TTC549 (cell line): ENCODE measurements at regions not wholly inside any gene's neighbourhood (a gene's known extent, or its start where the extent isn't known, plus 50 kb on each side); places are given as distances from the start of the nearest gene placed in this dataset.
"Not testable (repeated sequence)": the region's sequence is repeated elsewhere in the genome, so short reads cannot be mapped to it uniquely, and the experiment has no call there.

Experiments
- FAIRE-seq: peaks from 2 replicates; lab custom pipeline; 2012; peaks lifted over from hg19 to GRCh38; lab: Jason Lieb, UNC

DNA sequence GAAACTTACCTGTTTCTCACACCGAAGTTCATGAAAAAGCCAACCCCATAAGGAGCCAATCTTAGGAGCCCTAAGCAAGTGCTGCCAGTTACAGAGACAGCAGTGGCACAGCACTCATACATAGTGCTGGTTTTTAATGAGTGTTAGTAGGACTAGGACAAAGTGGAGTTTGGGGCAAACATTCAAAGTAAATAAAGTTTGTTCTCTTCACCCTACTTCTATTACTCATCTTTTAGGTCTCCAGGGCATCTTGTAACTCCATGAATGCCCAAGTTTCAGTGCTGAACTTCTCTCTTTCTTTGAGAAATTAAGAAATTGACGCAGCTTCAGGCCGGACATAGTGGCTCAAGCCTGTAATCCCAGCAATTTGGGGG, 584.7 kb downstream of the EBF1 start:
- FAIRE-seq, result no peak

DNA sequence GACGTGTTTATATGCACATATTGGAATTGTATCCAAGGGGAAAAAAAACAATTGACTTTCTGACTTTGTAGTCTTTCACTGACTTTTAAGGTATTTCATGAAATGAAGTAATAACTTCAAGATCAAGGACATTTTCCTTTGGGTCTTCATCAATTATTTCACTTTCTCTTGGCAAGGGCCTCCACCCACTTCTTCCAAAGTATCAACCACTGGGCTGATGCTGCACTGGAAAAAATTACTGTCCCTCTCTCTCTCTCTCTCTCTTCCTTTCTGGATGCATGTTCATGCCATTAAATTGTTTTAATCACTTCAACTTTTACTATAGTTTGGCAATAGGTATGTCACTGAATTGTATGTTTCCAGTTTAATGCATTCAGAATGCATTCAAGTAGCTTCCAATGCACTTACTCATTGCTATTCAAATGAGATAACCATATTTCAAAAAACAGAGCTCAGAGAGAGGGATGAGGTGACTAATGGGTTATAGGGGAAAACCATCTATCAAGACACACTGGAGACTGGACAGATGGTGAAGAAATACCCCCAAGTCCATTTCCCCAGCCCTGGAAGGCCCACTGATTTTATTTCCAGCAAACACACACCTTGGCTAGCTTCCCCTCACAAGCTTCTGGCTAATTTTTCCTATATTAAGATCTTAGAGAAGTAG, 585.3 kb downstream of the EBF1 start:
- no peak for FAIRE-seq

DNA sequence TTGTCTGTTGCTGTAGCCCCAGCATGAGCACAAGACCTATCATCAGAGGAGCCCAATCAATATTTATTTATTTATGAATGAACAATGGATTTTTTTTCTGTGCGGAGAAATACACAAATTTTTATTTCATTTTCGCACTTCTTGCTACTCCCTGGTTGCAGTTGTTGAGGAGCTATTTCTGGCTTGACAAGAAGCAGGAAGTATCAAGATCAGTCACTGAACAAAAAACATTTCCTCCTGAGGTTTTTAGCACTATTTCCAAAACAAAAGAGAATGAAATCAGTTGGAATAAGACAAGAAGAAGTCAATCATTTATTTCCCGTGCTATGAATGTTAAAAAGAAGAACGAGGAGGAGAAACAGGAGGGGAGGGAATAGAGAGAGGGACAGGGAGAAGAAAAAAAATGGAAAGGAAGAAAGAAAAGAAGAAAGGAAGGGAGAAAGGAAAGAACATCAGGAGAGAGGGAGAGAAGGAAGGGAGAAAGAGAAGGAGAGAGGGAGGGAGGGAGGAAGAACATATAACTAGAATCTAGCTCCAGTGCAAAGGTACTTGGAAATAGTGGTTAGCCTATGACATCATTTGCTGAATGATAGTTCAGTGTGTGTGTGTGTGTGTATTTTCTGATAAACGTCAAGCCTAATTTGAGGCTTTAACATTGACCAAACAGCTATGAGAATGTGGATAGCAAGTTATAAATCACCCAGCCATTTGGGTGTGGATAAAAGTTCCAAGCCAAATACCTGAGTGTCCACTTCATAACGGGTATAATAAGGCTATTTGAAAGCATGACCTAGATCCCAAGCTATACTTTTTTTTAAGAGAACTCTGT, 586.0 kb downstream of the EBF1 start:
- no peak for FAIRE-seq

DNA sequence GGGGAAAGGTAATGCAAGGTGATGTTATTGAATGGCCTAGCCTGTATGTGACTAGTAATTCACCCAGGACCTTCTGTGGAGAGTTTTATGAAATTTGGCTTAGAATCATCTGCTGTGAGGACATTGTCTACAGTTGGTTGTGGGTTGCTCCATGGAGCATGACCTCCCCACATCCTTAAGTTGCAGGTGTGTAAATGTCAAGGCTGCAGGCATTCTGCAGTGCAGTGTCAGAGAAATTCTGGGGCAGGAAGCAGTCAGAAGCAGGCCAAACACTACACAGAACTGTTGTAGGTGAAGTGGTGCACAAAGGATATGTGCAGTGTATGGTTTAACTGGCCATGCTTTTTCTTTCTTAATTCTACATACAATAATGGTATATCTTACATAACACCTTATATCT, 588.3 kb downstream of the EBF1 start:
- FAIRE-seq, result no peak

DNA sequence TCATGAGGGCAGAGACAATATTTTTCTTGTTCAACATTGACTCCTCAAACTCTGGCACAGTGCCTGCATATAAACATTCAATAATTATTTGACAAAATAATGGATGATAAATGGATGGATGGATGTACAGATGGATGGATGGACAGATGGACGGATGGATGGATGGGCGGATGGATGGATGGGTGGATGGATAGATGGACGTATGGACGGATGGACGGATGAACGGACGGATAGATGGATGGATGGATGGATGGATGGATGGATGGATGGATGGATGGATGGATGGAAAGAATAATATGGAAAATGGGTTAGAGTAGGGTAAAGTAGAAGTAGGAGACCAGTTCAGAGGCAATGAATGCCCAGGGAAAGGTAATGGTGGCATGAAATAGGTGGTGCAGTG, 589.2 kb downstream of the EBF1 start:
- FAIRE-seq, result no peak

DNA sequence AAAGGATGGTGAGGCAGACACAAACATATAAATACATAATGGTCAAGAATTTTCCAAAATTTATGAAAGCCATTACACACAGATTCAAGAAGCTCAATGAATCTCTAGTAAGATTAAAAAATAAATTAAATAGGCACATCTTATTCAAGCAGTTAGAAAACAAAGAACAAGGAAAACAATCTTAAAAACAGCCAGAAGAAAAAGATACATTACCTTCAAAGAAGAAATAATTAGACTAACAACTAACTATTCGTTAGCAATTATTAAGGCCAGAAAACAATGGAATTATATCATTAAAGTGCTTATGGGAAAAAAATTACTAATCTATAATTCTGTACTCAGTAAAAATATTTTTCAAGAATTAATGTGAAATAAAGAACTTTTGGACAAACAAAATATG, 593.1 kb downstream of the EBF1 start:
- FAIRE-seq, result no peak

DNA sequence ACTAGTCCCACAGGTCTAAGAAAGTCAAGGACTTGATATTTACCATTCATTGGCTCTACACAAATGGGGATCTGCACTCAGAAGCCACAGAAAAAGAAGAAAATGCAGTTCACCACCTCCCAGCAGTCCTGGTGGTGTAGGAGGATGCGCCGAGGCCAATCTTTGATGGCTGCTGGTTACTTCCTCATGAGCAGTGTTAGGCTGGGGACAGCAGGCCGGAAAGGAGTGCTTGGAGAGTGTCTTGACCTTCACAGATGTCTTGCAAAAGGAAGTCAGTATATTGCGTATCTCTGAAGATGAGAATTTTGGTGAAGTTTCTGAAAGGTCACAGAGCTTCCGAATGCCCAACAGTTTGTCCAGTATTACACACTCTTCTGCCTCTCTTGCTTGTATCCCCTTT, 597.0 kb downstream of the EBF1 start:
- no peak for FAIRE-seq

DNA sequence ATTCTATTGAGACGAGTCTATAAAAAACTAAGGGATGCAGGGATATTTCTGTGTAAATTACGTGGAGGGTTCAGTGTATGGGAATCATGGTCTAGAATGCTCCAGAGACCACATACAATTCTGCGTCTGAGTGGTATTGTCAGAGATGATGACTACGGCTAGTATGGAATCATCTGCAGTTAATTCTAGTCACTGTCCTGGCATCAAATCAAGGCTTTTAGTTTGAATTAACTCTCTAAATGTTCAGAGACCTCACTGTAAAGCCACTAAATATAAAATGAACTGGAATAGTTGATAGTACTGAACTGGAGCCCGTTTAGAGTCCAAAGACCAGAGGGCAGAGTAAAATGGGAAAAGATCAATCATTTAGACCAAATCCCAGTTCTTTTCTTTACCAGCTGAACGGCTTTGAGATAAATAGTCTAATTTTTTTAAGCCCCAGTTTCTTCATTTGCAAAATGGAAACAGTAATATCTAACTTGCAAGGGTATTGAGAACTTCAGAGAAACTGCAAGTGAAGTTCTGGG, 599.8 kb downstream of the EBF1 start:
- no peak for FAIRE-seq

DNA sequence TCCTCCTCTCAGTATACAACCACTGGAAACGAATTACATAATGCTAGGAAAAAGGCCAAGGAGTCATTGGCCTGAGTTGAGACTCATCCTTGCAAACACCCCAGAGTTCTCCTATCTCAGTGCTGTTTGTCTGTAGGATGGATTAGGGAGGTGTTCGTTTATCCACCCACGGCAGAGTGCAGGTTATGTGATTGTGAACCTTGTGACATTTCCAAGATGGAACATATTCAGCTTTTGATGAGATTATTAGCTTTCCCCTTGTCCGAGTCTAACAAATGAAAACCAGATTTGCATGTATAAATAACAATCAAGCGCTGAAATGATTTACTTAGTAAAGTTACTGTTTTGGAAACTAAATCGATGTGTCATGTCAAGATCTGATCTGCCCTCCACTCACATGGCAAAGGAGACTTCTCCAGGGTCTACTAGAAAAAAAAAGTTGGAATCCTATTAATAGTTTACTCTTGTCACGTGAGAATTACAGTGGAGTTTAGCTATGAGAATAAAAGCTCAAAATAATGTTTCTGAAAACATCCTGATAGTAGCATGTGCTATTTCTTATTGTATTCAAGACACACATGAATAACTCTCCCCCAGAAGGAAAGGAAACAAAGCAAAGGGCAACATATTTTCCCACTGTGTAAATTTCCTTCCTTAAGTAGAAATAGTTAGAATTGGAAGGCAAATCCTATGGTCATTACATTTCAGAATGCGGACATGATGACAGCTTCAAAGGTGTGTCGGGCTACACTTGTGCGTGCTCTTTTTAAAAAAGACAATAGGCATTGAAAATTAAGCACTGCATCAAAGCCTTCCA, 600.4 kb downstream of the EBF1 start:
- no peak for FAIRE-seq

DNA sequence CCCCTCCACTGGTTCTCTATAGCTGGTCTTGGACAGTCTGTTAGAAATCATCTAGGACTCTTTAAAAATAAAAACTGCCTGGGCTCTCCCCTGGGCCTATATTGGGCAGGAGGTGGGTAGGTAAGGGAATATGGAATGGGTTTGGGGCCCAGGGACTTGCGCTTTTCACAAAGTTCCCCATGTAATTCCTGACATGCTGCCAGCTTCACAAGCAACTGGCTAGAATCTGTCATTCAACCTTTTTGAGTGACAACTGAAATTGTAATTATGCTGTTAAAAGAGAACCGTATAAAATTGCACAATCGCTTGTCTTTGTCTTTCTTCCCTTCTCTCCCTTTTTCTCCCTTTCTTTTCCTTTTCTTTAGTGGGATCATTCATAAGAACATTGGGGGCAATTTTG, 603.1 kb downstream of the EBF1 start:
- FAIRE-seq, result no peak

DNA sequence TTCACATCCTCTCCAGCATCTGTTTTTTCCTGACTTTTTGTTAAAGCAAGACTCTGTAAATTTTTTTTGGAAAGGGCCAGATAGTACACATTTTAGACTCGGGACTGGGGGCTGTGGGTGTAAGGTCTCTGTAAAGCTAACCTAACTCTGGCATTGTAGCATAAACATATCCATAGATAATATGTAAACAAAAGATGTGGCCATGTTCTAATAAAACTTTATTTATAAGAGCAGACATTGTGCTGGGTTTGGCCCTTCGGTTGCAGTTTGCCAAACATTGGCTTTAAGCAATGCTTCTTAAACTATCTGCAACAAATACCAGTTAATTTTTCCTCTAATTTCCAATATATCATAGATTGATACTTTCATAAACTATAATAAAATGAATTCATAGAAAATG, 605.2 kb downstream of the EBF1 start:
- FAIRE-seq, result no peak

DNA sequence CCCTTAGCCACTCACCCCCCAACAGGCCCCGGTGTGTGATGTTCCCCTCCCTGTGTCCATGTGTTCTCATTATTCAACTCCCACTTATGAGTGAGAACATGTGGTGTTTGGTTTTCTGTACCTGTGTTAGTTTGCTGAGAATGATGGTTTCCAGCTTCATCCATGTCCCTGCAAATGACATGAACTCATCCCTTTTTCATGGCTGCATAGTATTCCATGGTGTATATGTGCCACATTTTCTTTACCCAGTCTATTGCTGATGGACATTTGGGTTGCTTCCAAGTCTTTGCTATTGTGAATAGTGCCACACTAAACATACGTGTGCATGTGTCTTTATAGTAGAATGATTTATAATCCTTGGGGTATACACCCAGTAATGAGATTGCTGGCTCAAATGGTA, 605.7 kb downstream of the EBF1 start:
- not testable (repeated sequence) for FAIRE-seq

DNA sequence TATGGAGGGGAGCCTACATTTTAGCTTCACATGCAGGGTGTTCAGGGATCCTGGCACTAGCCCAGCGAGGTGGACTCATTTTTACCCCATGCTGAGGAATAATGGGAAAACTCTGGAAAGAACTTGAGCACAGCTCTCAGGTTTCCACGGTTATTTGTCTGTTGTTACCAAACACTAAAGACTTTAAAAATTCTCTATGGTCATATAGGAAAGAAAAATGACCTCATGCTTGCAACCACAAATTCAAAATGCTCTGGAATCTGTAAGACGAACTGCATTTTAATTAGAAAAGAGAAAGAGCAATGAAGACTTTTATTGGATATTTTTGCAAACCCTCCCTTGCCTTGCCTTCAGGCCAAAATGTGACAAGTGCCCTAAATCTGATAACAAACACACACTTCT, 606.9 kb downstream of the EBF1 start:
- no peak for FAIRE-seq

DNA sequence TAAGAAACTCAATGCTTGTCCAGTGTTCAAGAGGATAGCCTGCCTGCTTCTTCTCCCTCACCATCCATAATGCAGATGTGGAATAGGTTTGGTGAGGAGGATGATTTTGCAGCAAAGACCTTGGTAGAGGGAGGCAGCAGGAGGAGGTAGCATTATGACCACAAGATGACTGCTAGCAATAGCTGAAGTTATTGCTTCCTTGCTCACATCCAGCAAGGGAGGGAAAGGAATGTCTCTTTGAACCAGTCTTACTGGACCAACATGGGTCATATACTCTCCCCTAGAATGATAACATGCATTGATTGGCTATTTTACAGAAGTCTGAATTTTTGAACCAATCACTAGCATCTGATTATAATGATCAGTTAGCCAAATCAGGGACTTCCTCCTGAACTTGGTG, 607.6 kb downstream of the EBF1 start:
- no peak for FAIRE-seq

DNA sequence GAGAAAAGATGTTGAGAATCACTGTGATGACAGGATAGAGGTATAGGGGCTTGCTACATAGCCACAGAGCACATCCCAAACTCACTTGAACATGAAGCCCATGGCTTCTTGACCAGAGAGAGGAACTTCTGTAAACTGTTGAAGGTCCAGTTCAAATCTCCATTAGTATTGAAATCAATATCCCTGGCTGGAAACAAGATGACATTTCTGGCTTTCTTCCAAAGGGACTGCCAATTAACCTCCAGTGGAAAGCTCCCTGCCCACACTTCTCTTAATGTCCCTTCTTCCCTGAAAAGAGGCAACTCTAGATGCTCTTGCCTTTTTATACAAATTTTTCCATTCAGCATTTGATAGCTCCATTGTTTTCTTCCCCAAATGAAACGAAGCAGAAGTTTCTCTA, 612.1 kb downstream of the EBF1 start:
- no peak for FAIRE-seq

DNA sequence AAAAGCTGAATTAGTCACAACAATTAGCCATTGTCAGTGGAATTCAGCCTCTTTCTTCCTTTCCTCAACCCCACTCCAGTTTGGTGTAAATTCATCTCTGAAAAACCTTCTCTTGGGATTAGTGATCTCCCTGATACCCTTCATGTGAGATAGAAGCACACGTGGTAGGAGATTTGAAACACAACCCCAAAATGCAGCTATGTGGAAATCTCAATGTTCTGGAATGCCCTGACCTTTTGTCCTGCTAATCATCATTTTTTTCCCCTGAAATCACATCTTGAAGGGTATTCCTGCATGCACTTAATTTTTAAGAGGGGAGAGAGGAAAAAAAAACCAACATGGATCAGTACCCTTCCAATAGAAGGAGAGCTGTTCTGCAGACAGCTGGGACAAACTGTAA, 612.6 kb downstream of the EBF1 start:
- FAIRE-seq, result no peak

DNA sequence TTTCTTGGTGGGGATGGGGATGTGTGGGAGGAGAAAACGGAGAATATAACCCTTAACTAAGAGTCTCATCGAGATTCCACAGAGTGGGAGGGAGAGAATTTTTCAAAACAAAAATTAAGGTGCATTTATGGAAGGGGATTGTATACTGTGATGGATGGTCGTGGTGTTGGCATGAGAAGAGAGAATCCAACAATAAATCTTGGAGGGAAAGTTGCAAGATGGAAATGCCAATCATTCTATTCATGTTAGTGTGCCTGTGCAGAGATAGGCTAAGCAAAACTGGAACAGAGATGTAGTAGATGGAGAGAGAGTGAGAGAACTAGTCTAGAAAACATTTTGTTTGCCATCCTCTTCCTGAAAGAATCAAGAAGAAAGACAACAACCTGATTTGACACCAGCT, 613.1 kb downstream of the EBF1 start:
- FAIRE-seq, result no peak

DNA sequence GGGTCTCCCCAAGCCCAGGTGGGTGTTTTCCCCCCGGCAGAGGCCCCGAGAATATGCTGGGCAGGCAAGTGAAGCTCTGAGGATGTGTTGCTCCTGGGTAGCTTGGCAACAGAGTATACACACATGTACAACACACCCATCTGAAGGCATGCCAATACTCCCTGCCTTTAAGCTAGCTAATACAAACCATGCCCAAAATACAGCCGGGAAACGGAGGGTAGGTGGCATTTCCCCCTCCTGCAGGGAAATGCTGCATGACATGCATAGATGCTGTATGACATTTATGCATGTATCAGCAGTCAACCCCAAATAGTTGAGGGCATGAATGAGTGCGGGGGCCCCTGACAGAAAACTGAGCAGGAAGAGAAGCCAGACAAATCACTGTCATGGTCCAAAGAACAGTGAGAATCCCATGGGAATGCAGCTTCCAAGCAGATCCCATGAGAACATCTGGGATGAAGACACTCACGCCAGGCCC, 614.1 kb downstream of the EBF1 start:
- FAIRE-seq, result no peak

DNA sequence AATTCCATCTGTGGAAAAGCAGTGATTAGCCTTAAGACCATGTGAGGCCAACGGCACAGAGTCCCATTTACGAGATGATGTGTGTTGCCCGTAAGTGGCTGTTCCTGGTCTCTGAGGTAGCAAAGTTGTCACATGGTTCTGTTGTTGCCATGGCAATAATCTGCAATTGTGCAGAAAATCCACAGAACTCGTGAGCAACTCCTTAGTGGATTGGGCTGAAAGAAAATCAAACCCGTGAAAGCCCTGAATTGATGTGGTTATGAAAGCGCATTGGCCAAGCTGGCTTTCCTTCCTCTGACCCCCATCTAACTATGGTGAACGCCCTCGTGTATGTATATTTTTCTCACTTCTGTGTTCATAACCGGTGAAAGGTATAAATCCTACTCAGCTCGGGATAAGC, 614.7 kb downstream of the EBF1 start:
- no peak for FAIRE-seq

DNA sequence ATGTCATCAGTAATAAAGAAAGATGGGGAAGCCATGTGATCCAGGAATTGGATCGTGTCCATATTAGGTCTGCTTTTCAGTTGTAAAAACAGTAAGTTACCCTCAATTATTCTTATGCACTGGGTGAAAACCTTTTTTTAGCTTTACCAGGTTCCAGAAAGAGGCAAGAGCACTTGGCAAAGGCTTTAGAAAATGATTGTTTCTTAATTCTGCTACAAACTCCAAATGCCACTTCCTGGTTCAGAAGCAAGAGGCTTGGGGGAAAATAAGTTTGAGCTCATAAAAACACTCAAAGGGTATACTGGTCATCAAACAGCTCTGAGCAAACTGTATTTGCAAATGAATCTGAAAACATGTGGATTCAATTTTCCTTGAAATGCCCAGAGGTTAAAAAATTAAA, 615.6 kb downstream of the EBF1 start:
- FAIRE-seq, result no peak

DNA sequence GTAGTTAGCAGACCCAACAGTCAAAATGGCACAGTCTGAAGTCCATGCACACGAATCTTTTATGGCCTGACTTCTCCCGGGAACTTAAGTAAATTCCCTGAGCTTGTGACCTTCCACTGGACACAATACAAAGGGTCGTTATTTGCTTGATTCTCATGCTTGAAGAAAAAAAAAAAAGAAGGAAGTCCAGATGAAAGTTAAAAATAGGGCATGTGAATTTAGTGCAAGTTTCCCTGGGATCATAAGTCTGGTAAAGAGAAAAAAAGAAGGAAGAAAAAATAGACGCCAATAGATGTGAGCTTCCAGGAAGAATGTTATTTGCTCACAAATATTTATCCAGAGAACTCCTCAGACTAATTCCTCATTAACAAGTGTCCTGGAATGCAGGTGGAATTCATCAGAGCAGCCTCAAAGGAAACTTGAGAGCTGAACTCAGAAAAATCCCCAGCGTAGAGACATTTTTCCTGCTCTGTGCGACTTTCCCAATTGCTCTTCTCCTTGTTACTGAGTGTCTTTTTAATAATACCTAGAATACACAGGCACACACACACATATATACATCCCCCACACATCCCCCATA, 616.3 kb downstream of the EBF1 start:
- FAIRE-seq, result no peak

DNA sequence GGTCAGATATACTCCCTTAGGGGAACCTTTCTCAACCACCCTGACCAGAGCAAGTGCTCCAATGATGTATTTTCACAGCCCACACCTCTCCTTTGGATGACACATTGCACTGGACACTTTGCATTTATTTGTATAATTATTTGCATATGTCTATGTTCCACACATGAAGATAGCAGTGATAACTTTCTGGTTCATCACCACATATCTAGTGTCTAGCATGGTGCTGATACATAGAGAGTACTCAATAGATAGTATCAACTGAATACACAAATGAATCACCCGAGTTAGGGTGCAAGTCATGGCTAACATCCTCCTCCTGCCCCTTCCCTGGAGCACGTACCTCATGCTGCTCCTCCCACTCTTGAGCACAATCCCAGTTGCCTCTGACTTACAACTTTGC, 617.6 kb downstream of the EBF1 start:
- no peak for FAIRE-seq

DNA sequence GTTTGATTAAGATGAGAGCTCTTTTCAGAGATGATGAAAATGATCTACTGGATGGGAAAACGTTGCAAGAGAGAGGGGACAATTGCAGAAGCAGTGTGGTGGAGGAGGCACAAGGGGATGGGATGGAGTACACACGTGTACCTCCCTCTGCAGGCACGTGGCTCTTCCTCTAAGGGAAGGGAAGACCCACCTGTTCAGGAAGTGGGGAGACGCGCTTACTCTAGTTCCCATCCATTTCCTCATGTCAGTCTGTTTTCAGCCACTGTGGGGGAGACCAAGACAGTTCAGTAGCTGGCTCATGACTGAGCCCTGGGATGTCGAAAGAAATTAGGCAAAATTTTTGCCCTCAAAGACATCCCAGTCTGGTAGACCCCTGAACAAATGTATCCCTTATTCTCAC, 619.2 kb upstream of the CLINT1 start:
- no peak for FAIRE-seq
